MV-4-11 (cell line): ENCODE measurements at regions not wholly inside any gene's neighbourhood (a gene's known extent, or its start where the extent isn't known, plus 50 kb on each side); places are given as distances from the start of the nearest gene placed in this dataset.

Source experiments
- DNase-seq: peaks from one replicate; lab custom pipeline; 2025; lab: John Stamatoyannopoulos, UW

GRCh38 chr13:51518827-51519226, 65.4 kb upstream of the WDFY2 start:
- peak; percentile 64 for DNase-seq

DNA sequence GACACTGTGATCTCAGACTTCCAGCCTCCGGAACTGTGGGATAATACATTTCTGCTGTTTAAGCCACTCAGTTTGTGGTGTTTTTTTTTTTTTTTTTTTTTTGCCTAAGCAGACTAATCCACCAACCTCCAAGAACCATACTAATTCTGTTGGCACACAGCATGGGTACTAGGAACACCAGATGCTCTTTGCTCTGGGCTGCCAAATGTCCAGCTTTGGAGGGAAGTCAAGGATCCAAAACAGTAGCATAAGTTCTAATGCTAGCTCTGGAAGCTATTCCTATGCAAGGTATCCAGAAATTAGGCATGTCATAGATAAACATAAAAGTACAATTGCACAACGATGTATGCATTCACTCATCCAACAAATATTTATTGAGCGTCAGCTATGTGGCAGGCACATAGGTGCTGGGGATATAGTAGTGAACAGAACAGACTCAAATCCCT, 64.5 kb upstream of the WDFY2 start:
- DNase-seq: no peak

DNA sequence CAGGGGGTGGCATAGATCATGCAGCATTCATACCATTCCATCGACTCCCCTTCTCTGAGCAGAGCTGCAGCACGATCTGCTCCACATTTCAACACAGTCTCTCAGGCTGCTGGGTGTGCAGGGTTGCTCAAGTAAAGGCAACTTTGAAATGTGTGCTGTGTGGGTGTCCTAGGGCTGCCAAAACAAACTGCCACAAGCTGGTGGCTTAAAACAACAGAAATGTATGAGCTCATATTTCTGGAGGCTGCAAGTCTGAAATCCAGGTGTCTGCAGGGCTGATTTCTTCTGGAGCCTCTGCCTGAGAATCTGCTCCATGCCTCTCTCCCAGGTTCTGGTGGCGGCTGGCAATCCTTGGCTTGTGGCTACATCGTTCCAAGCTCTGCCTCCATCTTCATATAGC, 63.7 kb upstream of the WDFY2 start:
- DNase-seq: no peak

DNA sequence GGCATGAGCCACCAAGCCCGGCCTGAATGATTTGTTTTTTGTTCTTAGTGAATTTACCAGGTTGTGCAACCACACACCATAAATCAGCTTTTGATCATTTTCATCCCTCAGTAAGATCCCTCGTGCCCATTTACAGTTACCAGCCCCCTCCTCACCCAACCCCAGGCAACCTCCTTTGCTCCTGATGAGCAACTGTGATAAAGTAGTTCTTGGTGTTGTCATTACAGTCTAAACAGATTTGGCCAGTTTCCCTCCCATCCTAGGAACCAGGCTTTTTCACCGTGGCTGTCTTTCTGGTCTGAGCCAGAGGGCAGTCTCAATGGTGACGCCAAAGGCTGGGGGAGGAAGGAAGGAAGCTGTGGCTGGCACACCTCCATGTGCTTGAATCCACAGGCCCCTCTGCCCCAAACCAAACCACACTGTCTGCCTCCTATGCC, 61.2 kb upstream of the WDFY2 start:
- peak; percentile 58 for DNase-seq

- DNase-seq: no peak
These were observed 60.0 kb upstream of the WDFY2 start for GRCh38 chr13:51524312-51524711.

- DNase-seq: no peak
These were observed 59.3 kb upstream of the WDFY2 start for GRCh38 chr13:51524829-51525566.

DNA sequence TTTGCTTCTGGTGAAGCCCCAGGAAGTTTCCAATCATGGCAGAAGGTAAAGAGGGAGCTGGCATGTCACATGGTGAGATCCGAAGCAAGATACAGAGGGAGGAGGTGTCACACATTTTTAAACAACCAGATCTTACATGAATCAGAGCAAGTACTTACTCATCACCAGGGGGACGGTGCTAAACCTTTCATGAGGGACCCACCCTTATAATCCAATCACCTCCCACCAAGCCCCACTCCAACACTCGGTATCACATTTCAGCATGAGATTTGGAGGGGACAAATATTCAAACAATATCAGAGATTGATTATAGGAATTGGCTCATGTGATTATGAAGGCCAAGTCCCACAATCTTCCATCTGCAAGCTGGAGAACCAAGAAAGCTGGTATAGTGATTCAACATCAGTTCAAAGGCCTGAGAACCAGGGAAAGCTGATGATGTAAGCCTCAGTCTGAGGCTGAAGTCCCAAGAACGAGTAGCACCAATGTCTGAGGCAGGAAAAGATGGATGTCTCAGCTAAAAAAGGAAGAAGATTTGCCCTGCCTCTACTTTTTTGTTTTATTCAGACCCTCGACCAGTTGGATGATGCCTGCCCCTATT, 58.6 kb upstream of the WDFY2 start:
- no peak for DNase-seq

DNA sequence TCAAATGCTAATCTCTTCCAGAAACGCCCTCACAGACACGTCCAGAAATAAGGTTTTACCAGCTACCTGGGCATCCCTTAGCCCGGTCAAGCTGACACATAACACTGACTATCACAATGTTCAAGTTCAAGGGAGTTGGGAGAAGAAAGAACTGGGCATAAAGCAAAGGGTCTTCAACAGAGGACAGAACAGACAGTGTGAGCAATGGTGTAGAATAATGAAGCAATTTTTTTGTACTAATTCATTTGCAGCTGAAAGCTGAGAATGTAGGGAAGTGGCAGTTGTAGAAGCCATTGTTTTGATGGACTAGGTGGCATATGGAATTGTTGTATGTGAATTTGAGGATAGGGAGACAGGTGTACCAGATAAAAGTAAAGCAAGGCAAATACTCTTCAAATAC, 58.1 kb upstream of the WDFY2 start:
- DNase-seq: no peak

DNA sequence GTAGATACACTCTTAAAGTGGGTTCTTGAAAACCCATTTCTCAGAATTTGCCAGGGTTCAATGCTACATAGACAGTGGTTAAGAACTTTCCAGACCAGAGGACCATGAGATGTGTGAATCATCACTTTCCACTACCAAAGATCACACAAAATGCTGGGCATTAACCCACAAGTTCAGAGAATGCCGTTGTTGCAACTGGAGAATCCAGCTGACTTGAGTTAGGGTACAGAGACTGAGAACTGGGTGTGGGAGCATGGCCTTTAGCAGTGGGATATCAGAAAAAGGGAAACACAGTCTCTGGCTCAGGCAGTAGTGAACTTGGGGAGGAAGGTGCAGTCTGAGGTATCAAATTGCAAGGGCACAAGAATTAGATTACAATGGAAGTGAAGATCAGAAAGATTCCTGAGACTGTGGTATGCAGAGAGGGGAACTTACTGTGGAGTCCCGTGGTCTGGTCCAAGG, 51.5 kb upstream of the WDFY2 start:
- peak; percentile 42 for DNase-seq

DNA sequence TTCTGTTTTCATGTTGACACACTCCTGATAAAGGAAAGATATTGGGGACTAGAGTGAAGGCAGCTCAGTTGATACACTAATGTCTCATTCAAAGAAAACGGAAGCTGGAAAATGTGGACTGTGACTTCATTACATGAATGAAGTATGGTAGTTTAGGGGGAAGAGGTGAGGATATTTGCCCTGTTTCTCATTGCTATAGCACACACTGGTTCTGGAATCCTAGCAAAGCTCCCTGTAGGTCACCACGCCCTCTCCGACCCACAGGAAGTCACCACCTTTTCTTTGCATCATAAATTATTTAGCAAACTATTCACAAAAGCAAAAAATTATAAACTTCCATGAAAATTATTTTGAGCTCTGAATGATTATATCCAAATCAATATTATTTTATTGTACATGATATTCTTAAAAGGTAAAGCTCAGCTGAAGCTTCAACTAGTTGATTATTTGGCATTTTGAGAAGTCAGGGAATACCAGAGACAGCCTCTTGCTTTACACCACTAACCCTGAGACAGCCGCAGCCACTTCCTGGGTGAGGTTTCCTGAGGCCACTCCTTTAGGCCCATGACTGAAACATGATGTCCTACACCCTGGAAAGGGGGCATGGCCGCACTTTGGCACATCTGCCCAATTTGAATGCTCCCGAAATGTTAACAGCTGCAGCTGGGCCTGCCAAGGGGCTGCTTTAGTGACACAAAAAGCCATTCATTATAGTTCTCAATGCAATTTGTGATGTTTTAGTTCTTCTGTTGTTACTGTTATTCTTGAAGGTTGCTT, 50.0 kb upstream of the WDFY2 start:
- peak; percentile 82 for DNase-seq
